Keratinocyte (primary cell): ENCODE measurements at regions not wholly inside any gene's neighbourhood (a gene's known extent, or its start where the extent isn't known, plus 50 kb on each side); places are given as distances from the start of the nearest gene placed in this dataset.

Source experiments
- CTCF ChIP-seq, 3 experiments: IDR thresholded peaks in 1 of 3; conservative IDR thresholded peaks in 1 of 3; optimal IDR thresholded peaks in 1 of 3; 2 replicates in 2 of 3; 3 replicates in 1 of 3; pipeline versions ENCODE3 to v1.5.1; 2011; ENCODE audit warnings: low read length in 3 of 3, mild to moderate bottlenecking in 3 of 3, moderate library complexity in 2 of 3, control low read depth in 1 of 3, inconsistent platforms in 1 of 3; ENCODE audit not compliant: insufficient read depth in 2 of 3; ENCODE audit errors: extremely low read depth in 1 of 3
- EZH2 ChIP-seq: IDR thresholded peaks from one replicate; pipeline ENCODE4 v1.6.1; 2012; ENCODE audit warnings: inconsistent platforms, mild to moderate bottlenecking, low read length, moderate library complexity

GRCh38 chr5:26326153-26326759, 712.1 kb downstream of the CDH9 start:
- no peak for TF ChIP-seq CTCF (optimal IDR thresholded peaks at IDR 0.05 in 1 of 3, IDR thresholded peaks at IDR 0.05 in 1 of 3, conservative IDR thresholded peaks at IDR 0.05 in 1 of 3; ENCODE audit: extremely low read depth in 1 of 3, insufficient read depth in 2 of 3, low read length in 3 of 3)
- TF ChIP-seq EZH2, result no peak
